ENCODE measurements at regions not wholly inside any gene's neighbourhood (a gene's known extent, or its start where the extent isn't known, plus 50 kb on each side); places are given as distances from the start of the nearest gene placed in this dataset.

DNA sequence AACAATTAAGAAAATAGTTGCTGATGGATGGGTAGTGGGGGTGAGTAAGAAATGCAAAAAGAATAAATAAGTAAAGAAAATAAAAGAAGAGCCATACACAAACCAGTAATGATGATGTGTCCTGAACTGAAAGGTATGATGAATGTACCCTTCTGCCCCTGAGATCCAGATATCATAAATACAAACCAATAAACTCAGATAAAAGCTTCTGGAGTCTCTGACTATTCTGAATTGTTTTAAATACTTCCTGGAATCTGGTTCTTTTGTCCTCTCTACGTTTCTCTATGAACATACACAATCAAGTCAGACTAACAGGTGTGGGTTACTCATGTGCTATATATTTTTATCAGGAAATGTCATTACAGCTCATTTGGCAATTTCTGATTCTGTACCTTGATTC, 153.4 kb downstream of the PPP1R2C start:
- no peak for DNase-seq (ENCODE audit: low read depth in 3 of 3)

GRCh38 chrX:42619068-42619467, 158.9 kb downstream of the PPP1R2C start:
- DNase-seq (ENCODE audit: low read depth in 3 of 3): no peak

DNA sequence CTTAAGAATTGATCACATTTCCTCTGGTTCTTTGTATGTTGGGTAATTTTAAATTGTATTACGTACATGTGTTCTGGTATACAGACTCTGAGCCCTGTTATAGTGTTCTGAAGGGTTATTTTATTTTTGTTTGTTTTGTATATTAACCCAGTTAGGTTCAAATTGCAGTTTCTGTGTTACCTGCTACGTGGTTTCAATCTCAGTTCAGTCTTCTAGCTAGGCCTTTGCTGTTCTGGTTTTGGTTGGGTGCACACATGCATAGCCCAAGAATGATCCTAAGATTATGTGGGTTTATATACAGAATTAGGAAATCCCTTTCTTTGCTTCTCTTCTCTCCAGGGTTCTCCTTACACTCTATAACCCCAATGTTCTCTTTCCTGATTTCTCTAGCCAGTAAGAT, 161.0 kb downstream of the PPP1R2C start:
- no peak for DNase-seq (ENCODE audit: low read depth in 3 of 3)

DNA sequence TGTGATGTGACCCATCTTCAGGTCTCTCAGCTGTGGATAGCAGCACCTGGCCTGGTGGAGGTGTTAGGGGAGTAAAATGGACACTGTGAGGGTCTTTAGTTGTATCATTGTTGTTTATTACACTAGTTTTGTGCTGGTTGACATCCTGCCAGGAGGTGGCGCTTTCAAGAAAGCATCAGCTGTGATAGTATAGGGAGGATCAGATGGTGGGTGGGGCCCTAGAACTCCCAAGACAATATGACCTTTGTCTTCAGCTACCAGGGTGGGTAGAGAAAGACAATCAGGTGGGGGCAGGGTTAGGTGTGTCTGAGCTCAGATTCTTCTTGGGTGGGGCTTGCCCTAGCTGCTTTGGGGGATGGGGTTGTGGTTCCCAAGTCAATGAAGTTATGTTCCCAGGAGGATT, 162.8 kb downstream of the PPP1R2C start:
- DNase-seq (ENCODE audit: low read depth in 3 of 3): no peak

DNA sequence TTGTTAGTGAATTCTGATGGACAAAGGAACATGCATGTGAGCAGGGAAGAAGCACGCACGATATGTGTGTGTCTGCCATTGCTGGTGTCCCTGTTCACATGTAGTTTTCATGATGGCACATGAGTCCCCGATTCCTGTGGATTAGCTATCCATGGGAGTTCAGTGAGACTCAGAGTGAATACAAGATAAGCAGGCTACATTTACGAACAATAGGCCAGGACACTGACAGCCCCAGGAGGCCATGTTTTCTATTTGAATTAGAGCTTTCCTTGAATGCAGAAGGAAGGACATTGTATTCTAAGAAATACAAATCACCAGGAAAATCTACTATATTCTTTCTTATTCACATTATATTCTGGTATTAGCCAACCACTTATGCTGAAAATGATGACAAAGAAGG, 171.4 kb downstream of the PPP1R2C start:
- no peak for DNase-seq (ENCODE audit: low read depth in 3 of 3)

- DNase-seq (ENCODE audit: low read depth in 3 of 3): no peak
These were observed 173.7 kb downstream of the PPP1R2C start for GRCh38 chrX:42604302-42604701.

DNA sequence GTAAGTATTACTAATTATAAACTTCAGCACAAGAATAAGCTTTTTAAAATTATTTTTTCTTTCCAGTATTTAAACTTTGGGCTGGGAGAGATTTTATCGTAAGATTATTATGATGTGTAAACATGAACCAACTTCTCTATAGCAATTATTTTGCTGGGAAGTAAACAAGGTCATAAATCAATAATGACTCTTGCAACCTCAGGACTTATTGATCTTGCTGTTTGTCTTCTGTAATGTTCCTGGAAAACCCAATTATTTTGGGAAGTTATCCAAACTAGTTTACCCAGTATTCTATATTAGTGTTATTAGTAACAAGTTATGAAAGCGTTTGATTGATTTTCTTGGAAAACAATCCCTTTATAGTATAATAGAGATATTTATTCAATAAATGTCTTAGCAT, 174.9 kb downstream of the PPP1R2C start:
- DNase-seq (ENCODE audit: low read depth in 3 of 3): no peak

DNA sequence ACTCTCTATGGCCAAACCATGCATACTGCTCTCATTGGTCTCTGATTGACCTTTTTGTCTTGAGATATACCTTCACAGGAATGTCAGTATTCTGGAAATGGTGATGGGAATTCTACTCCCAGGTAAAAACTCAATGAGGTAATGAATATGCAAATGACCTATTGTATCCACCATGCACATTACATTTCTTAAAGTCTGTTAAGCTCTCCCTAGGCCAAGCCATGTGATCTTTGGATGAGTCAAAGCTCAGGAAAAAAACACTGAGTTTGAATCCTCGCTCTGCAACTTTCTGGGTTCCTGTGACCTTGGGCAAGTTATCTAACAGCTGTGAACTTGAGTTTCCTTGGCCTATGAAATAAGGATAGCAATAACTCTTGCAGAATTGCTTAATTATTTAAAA, 175.4 kb downstream of the PPP1R2C start:
- DNase-seq (ENCODE audit: low read depth in 3 of 3): no peak

- no peak for DNase-seq (ENCODE audit: low read depth in 3 of 3)
These were observed 175.8 kb downstream of the PPP1R2C start for GRCh38 chrX:42602136-42602535.

GRCh38 chrX:42597481-42597880, 180.5 kb downstream of the PPP1R2C start:
- no peak for DNase-seq (ENCODE audit: low read depth in 3 of 3)

DNA sequence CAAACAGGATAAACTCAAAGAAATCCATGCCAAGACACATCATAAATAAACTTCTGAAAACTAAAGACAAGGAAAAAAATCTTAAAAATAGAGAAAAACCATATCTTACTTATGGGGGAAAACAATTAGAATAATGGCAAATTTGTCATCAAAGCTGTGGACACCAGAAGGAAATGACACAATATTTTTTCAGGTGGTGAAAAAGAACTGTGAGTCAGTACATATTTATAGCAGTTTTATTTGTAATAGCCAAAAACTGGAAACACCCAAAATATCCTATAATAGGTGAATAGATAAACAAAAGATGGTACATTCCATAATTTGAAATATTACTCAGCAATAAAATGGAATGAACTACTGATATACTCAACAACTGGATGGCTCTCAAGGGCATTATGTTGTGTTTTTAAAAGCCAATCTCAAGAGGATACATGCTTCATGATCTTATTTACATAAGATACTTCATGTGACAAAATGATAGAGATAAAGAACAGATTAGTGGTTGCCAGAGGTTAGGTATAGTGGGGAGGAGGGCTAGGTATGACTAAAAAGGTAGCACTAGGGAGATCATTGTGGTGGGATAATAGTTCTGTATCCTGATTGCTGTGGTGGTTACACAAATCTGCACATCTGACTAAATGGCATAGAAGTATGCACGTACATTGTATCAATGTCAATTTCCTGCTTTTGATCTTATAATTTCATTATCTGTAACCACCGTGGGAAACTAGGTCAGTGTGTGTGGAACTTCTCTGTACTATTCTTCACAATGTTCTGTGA, 191.9 kb downstream of the PPP1R2C start:
- DNase-seq (ENCODE audit: low read depth in 3 of 3): no peak

DNA sequence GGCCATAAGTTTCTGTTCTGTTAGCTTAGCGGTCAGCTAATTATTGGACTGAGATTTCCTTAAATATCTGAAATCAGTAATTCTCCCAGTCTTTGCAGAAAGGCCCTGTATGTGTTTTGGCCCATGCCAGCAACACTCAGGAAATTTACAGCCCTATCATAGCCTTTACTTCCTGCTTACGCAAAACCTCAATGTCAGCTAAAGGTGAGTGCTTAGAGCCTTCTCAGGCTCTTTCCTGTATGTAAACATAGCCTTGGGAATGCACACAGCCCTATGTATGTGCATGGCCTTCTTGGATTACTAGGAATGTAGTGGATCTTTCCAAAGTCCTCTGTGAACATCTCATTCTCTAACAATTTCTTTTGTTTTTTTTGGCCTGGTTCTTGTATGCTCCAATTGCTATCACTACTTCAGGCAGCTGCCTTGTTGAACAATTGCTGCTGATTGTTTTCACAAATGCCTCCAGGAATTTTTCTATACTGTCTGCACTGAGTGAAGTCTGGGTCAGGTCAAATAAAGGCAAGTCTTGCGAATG, 200.0 kb downstream of the PPP1R2C start:
- no peak for DNase-seq (ENCODE audit: low read depth in 3 of 3)

DNA sequence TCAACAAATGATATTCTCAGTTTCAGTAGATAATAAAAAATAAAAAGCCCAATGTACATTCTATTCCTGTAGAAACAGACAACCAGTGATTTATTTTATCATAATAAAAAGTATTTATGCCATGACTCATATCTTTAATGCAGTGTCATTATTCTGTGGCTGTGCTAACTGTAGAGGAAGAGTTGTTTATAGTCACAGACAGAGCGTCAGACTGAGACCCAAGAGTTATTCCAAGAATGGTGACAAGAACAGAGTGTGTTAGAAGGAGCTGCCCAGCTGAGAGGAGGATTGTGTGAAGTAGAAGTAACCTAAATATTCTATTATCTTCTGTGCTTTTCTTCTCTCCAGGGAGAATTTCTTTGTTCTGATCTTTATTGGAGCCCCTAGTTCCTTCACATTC, 210.7 kb downstream of the PPP1R2C start:
- no peak for DNase-seq (ENCODE audit: low read depth in 3 of 3)

DNA sequence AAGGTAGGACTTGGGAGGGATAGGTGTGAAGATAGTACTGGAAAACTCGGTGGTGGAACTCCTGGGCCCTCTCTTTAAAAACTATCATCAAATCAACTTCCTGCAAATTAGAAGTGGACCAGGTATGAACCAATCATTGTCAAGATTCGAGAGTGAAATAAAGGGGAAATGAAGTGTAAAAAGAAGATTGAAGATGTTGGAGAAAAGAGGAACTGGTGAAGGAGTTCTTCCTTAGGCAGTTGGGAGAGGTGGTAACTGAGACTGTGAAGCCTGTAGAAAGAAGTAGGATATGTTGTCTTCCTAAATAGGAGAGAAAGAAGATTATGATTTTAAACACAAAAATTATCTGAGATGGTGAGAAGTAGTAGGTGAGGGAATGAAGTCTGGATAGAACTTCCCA, 212.2 kb downstream of the PPP1R2C start:
- no peak for DNase-seq (ENCODE audit: low read depth in 3 of 3)

- DNase-seq (ENCODE audit: low read depth in 3 of 3): no peak
These were observed 231.2 kb downstream of the PPP1R2C start for GRCh38 chrX:42546800-42547199.

GRCh38 chrX:42544883-42545282, 233.1 kb downstream of the PPP1R2C start:
- DNase-seq (ENCODE audit: low read depth in 3 of 3): no peak

DNA sequence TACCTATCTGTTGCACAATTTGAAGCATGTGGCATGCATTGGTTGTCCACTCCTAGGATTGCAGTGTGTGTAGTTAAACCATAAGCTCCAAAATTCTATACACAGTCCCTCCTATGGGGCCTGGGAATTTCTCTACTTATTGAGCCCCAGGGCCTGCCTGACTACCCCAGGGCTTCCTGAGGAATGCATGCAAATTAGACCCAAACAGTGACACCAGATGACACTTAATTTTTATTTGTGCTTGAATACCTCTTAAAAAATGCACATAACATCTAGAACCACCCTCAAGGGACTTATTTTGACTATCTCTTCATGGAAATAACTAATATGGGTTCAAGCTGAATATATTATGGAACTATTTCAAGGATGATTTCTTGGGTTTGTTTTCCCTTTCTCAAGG, 236.4 kb downstream of the PPP1R2C start:
- no peak for DNase-seq (ENCODE audit: low read depth in 3 of 3)

DNA sequence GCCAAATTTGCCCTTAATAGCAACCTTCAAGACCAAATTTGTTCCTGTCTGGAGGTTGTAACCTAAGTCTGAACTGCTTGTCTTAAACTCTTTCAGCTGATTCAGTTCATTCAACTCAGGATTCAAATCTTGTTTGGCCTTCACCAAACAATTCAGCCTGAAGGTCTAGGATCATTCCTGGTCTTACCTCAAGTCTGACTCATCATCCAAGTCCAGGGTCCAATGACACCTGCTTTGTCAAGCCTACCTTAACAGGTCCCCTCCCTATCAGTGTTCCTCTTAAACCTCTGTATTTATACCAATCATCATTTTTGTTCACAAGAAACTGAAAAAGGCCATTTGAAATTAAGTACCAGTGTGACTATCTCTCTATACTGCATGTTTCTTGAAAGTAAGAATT, 237.8 kb downstream of the PPP1R2C start:
- DNase-seq (ENCODE audit: low read depth in 3 of 3): no peak

DNA sequence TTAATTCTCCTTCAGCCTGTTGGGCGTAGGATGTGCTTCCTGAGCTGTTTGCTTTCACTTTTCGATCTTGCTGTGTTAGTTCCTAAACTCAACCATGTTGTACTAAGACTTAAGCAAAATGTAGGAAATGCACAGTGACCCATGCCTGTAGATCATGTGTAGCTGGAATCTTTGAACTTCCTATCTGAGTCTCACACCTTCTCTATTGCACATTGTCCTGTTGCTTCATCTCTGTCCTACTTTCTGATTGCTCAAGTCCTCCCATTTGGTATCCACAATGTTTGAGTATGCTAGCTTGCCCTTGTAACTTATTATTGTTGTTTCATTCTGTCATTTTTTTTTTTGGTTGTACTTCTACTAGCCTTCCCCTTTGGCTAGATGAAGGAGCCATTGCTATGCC, 239.6 kb downstream of the PPP1R2C start:
- no peak for DNase-seq (ENCODE audit: low read depth in 3 of 3)

- no peak for DNase-seq (ENCODE audit: low read depth in 3 of 3)
These were observed 241.7 kb downstream of the PPP1R2C start for GRCh38 chrX:42536286-42536685.

- DNase-seq (ENCODE audit: low read depth in 3 of 3): no peak
These were observed 242.7 kb downstream of the PPP1R2C start for GRCh38 chrX:42535233-42535632.

DNA sequence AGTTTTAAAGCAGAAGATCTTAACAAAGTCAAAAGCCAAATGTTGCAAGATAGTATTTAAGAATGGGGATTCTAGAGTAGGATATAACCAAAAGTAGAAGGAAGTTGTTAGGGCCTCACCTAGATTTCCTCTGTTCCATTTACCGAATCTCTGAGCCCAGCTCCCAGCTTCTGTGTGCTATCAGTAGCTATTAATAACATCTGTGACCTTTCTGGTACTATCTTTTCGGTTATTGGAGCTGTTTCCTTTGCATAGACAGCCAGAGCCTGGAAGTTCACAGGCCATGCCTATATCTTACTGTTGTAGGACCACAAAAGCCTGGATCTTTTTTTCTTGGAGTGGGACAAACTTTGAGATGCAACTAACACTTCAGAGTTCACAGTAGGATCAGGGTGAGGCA, 244.2 kb downstream of the PPP1R2C start:
- DNase-seq (ENCODE audit: low read depth in 3 of 3): no peak

- no peak for DNase-seq (ENCODE audit: low read depth in 3 of 3)
These were observed 246.5 kb downstream of the PPP1R2C start for GRCh38 chrX:42531441-42531840.

DNA sequence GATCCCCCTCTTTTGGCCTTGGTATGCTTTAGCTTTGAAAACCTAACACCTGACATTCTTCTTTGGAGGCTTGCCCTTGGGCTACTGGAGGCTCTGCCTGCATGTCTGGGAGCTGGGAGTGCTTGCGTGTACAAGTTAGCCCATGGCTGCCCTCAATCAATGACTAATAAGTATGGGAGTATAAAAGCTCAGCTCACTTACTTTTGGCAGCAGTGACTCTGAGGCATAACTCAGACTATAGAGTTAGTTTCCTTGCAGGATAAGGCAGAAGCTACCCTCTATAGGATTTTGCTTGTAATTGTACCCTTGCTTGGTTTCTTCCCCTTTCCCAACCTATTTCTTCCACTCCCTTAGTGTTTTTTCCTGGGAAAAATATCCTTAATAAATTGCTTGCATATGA, 247.9 kb downstream of the PPP1R2C start:
- DNase-seq (ENCODE audit: low read depth in 3 of 3): no peak

Data from stimulated activated CD4-positive, alpha-beta T cell treated with anti-CD3 and anti-CD28 coated beads, TNF-alpha, amount 100 ng/mL, for 4 hours (primary cell).